Astrocyte (in vitro differentiated cells and primary cell): ENCODE measurements at regions not wholly inside any gene's neighbourhood (a gene's known extent, or its start where the extent isn't known, plus 50 kb on each side); places are given as distances from the start of the nearest gene placed in this dataset.
"Not testable (repeated sequence)": the region's sequence is repeated elsewhere in the genome, so short reads cannot be mapped to it uniquely, and the experiment has no call there.

Experiments
- DNase-seq: peaks from one replicate; pipeline ENCODE4 v3.0.0-alpha.2; 2010; ENCODE audit warnings: low read depth
- FAIRE-seq: peaks from 2 replicates; lab custom pipeline; 2011; peaks lifted over from hg19 to GRCh38; lab: Jason Lieb, UNC
- H2AFZ ChIP-seq: 2 replicates; pipeline ENCODE4 v1.6.0; 2012; ENCODE audit warnings: low read depth, low read length, inconsistent platforms
- H3K27ac ChIP-seq: 2 replicates; pipeline ENCODE4 v1.5.1; 2011; ENCODE audit warnings: low read depth, low read length, inconsistent platforms
- H3K27me3 ChIP-seq: 2 replicates; pipeline ENCODE4 v1.6.0; 2011; ENCODE audit warnings: low read length, inconsistent platforms; ENCODE audit not compliant: insufficient read depth
- H3K36me3 ChIP-seq: 2 replicates; pipeline ENCODE4 v1.5.1; 2011; ENCODE audit warnings: low read length, inconsistent platforms; ENCODE audit not compliant: insufficient read depth
- H3K4me1 ChIP-seq: 2 replicates; pipeline ENCODE4 v1.5.1; 2011; ENCODE audit warnings: low read length, inconsistent platforms; ENCODE audit not compliant: insufficient read depth
- H3K4me2 ChIP-seq: 2 replicates; pipeline ENCODE4 v1.6.0; 2012; ENCODE audit warnings: low read length, inconsistent platforms
- H3K4me3 ChIP-seq: 2 replicates; pipeline ENCODE4 v1.5.1; 2011; ENCODE audit warnings: low read depth, mild to moderate bottlenecking, low read length, inconsistent platforms; ENCODE audit not compliant: insufficient read depth
- H3K79me2 ChIP-seq: 2 replicates; pipeline ENCODE4 v1.6.0; 2012; ENCODE audit warnings: mild to moderate bottlenecking, low read length, inconsistent platforms; ENCODE audit not compliant: insufficient read depth
- H3K9ac ChIP-seq: 2 replicates; pipeline ENCODE4 v1.6.0; 2012; ENCODE audit warnings: mild to moderate bottlenecking, low read length, inconsistent platforms
- H3K9me3 ChIP-seq: 2 replicates; pipeline ENCODE4 v1.5.1; 2012; ENCODE audit warnings: low read depth, mild to moderate bottlenecking, low read length, inconsistent platforms; ENCODE audit not compliant: insufficient read depth
- H4K20me1 ChIP-seq: 2 replicates; pipeline ENCODE4 v1.6.0; 2012; ENCODE audit warnings: low read length, inconsistent platforms; ENCODE audit not compliant: insufficient read depth
- H3K27ac Mint-ChIP-seq: one replicate; pipeline ENCODE4 v1.8.0; 2021; ENCODE audit warnings: mild to moderate bottlenecking, mixed read lengths; ENCODE audit not compliant: unreplicated experiment
- H3K27me3 Mint-ChIP-seq: one replicate; pipeline ENCODE4 v1.8.0; 2021; ENCODE audit warnings: low read depth, mixed read lengths; ENCODE audit not compliant: unreplicated experiment
- H3K36me3 Mint-ChIP-seq: one replicate; pipeline ENCODE4 v1.8.0; 2021; ENCODE audit warnings: low read depth, mixed read lengths; ENCODE audit not compliant: unreplicated experiment
- H3K4me1 Mint-ChIP-seq: one replicate; pipeline ENCODE4 v1.8.0; 2021; ENCODE audit warnings: low read depth, mixed read lengths; ENCODE audit not compliant: unreplicated experiment
- H3K4me3 Mint-ChIP-seq: one replicate; pipeline ENCODE4 v1.8.0; 2021; ENCODE audit warnings: mild to moderate bottlenecking, moderate library complexity, mixed read lengths; ENCODE audit not compliant: unreplicated experiment
- H3K9me3 Mint-ChIP-seq: one replicate; pipeline ENCODE4 v1.8.0; 2021; ENCODE audit warnings: mild to moderate bottlenecking, mixed read lengths; ENCODE audit not compliant: unreplicated experiment
- EZH2 ChIP-seq: IDR thresholded peaks from 2 replicates; pipeline ENCODE4 v1.6.1; 2012; ENCODE audit warnings: mild to moderate bottlenecking, low read length, inconsistent platforms; ENCODE audit not compliant: insufficient read depth
- TF ChIP-seq, protein P1 (sequence below): IDR thresholded peaks from 2 replicates; pipeline ENCODE4 v1.5.1; 2011; ENCODE audit warnings: low read depth, mild to moderate bottlenecking, inconsistent platforms, low read length, moderate library complexity; ENCODE audit not compliant: insufficient read depth

DNA sequence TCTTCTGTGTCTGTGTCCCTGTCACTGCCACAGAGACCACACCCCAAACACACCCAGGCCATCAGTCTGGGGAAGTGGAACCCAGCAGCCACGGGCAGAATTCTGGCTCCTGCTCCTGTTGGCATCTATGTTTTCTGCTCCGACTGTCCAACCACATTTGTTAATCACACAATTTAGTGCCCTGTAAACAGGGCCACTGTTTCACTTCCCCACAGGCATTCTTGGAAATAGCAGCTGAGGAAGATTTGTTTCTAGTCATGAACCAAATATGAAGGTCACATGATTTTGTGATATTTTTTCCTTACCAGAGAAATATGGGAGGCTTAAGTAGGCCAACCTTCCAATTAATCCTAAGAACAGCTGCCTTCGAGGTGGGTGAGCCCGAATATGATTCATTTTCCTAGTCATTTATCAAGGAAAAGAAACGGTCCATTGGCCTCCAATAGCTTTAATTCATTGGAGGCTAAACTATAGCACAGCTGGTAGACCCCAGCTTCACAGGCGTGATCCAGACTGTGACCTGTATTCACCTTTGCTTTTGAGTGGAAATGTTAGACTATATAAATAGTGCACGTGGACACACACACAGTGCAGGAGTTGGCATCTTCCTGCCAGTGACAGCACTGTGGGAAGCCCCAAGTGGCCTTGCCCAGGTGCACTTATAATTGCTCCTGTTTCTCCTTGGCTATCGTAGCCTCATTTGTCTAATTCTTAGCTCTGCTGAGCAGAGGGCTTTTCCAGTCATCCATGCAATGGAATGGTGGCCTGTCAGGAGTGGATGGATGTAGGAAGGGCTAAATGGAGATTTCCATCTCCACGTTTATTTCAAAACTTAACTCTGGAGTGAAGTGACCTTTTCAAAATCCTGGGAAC is 267.9 kb downstream of the LPIN1 start:
- TF ChIP-seq, protein P1, sequence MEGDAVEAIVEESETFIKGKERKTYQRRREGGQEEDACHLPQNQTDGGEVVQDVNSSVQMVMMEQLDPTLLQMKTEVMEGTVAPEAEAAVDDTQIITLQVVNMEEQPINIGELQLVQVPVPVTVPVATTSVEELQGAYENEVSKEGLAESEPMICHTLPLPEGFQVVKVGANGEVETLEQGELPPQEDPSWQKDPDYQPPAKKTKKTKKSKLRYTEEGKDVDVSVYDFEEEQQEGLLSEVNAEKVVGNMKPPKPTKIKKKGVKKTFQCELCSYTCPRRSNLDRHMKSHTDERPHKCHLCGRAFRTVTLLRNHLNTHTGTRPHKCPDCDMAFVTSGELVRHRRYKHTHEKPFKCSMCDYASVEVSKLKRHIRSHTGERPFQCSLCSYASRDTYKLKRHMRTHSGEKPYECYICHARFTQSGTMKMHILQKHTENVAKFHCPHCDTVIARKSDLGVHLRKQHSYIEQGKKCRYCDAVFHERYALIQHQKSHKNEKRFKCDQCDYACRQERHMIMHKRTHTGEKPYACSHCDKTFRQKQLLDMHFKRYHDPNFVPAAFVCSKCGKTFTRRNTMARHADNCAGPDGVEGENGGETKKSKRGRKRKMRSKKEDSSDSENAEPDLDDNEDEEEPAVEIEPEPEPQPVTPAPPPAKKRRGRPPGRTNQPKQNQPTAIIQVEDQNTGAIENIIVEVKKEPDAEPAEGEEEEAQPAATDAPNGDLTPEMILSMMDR, result no peak
- no peak for TF ChIP-seq EZH2
- no peak for FAIRE-seq

GRCh38 chr2:12017499-12018157 is 271.2 kb downstream of the LPIN1 start:
- peaks cover 9% of the 10 kb centered on the region for H3K36me3 Mint-ChIP-seq
- Histone ChIP-seq H4K20me1 (no peaks in the 10 kb centered on the region), H3K27ac (no peak overlapping the region), H3K36me3 (no peaks in the 10 kb centered on the region), H3K9me3 (peaks cover 15% of the 10 kb centered on the region), H2AFZ (no peak overlapping the region), H3K4me2 (no peak overlapping the region), H3K4me1 (no peaks in the 10 kb centered on the region), H3K9ac (no peak overlapping the region), H3K4me3 (no peak overlapping the region), H3K79me2 (no peaks in the 10 kb centered on the region), H3K27me3 (no peaks in the 10 kb centered on the region)
- H3K4me1 Mint-ChIP-seq, result no peaks in the 10 kb centered on the region
- FAIRE-seq (no peak), DNase-seq (no peak)
- TF ChIP-seq, protein P1, result no peak
- no peak for TF ChIP-seq EZH2
- H3K27ac Mint-ChIP-seq, result no peak overlapping the region
- H3K4me3 Mint-ChIP-seq, result no peak overlapping the region
- peaks cover 15% of the 10 kb centered on the region for H3K9me3 Mint-ChIP-seq
- H3K27me3 Mint-ChIP-seq, result peaks cover 8% of the 10 kb centered on the region

More for the DNA sequence above, 267.9 kb downstream of the LPIN1 start:
- Mint-ChIP-seq H3K27me3 (peaks cover 8% of the 10 kb centered on the region), H3K4me1 (peaks cover 4% of the 10 kb centered on the region), H3K9me3 (peaks cover 4% of the 10 kb centered on the region), H3K27ac (no peak overlapping the region), H3K36me3 (no peaks in the 10 kb centered on the region), H3K4me3 (no peak overlapping the region)
- Histone ChIP-seq H3K9ac (no peak overlapping the region), H3K4me3 (no peak overlapping the region), H3K9me3 (no peaks in the 10 kb centered on the region), H3K4me2 (no peak overlapping the region), H3K27ac (no peak overlapping the region), H3K27me3 (no peaks in the 10 kb centered on the region), H4K20me1 (no peaks in the 10 kb centered on the region), H2AFZ (no peak overlapping the region), H3K79me2 (no peaks in the 10 kb centered on the region), H3K4me1 (no peaks in the 10 kb centered on the region), H3K36me3 (no peaks in the 10 kb centered on the region)
- DNase-seq, result peak; percentile 92

- H2AFZ ChIP-seq, result not testable (repeated sequence)
Observed at GRCh38 chr2:12018726-12019125, 272.3 kb downstream of the LPIN1 start.

More at GRCh38 chr2:12018726-12019125, 272.3 kb downstream of the LPIN1 start:
- not testable (repeated sequence) for H3K36me3 ChIP-seq, H3K27ac ChIP-seq, H3K36me3 Mint-ChIP-seq, H3K4me3 ChIP-seq, DNase-seq, H3K27ac Mint-ChIP-seq, H3K4me3 Mint-ChIP-seq, H3K4me1 Mint-ChIP-seq, FAIRE-seq, H3K9ac ChIP-seq, H4K20me1 ChIP-seq, H3K4me2 ChIP-seq, H3K27me3 ChIP-seq, H3K79me2 ChIP-seq, H3K27me3 Mint-ChIP-seq, H3K4me1 ChIP-seq
- H3K9me3 ChIP-seq, result peaks cover 15% of the 10 kb centered on the region
- H3K9me3 Mint-ChIP-seq, result peaks cover 15% of the 10 kb centered on the region
